NCI-H82 treated with DMSO at 0.1 percent for 48 hours (cell line): ENCODE measurements at regions not wholly inside any gene's neighbourhood (a gene's known extent, or its start where the extent isn't known, plus 50 kb on each side); places are given as distances from the start of the nearest gene placed in this dataset.
"Not testable (repeated sequence)": the region's sequence is repeated elsewhere in the genome, so short reads cannot be mapped to it uniquely, and the experiment has no call there.

Experiments
- DNase-seq: peaks from one replicate; lab custom pipeline; 2025; ENCODE audit not compliant: unreplicated experiment; lab: John Stamatoyannopoulos, UW

DNA sequence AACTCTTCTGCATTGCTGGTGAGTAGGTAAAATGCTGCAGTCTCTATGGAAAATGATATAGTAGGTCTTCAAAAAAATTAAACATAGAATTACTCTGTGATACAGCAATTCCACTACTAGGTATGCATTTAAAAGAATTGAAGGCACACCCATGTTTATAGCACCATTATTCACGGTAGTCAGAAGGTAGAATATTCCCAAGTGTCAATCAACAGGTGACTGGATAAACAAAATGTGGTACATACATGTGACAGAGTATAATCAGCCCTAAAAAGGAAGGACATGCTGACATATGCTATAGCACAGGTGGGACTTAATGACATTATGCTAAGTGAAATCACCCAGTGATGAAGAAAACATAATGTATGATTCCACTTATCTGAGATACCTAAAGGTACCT, 123.3 kb downstream of the CCER1 start:
- no peak for DNase-seq

DNA sequence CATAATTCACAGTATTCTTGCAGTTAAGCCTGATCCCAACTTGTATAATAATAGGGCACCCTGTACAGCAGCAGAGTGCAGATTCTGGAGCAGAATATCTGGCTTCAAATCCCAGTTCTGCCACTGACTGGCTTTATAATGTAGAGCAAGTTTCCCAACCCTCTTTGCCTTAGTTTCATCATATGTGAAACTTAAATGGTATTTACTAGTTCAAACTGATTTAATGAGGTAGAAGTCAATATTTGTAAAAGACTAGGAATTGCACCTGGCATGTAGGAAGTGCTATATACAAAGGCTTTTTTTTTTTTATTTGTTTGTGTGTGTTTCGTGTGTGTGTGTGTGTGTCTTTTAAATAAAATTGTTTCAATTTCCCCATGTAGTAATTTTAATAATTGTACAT, 125.9 kb downstream of the CCER1 start:
- DNase-seq: no peak

DNA sequence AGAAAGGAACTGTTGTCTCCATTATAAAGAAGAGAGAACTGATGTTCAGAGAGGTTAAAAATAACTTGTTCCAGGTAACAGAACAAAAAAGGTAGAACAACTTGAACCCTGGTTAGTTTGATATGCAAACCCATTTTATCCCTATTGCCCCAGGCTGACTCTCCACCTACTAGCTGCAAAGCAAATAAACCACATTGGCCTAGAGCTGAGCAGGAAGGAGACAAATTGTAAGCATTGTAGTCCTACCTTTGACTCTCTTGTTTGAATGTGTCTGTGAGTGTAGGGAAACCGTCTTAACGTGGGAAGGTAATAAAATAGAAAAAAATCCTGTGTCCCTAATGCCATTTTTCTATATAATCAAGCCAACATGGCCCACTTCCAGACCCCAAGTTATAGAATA, 126.4 kb downstream of the CCER1 start:
- DNase-seq: no peak

DNA sequence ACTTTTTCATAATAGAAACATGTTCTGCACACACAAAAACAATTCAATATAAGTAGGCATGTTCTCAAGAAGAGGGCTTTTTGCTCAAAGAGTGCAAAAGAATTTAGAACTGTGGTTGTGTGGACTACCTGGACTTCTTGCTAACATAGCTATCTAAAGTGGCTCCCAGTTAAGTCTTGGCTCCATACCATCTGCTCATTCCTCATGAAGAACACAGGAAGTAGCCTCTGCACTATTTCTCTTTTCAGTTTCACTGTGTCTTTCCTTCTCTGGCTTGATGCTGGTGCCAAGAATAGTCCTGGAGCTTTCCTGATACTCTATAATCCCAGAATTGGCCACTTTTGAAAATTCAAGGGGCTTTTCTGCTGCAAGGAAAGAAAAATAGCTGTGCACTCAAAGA, 127.4 kb downstream of the CCER1 start:
- no peak for DNase-seq

DNA sequence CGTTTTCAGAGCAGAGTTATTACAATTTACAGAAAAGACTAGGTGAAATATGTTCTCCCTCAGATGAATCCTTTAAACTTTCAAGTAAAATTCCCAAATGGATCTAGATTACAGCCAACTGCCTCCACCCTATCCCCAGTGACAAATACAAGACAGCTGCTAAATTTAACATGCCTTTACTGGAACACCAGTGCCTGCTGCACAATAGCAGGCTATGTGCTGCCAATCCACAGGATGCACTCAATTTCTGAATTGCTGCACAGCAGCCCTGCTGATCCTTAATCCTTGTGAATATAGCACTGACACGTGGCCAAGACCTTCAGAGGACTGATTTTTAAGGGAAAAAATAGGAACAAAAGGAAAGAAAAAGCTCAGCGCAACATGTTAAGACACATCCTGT, 128.9 kb downstream of the CCER1 start:
- DNase-seq: no peak

DNA sequence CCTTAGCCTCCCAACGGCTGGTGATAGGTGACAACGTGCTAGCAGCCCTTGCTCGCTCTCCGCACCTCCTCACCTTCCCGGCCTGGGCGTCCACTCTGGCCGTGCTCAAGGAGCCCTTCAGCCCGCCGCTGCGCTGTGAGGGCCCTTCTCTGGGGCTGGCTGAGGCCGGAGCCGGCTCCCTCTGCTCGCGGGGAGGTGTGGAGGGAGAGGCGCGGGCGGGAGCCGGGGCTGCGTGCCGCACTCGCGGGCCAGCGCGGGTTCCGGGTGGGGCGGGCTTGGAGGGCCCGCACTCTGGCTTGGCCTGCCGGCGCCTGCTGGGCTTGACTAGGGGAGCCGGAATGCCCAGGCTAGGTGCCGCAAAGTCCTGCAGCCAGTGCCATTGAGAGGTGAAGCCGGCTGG, 131.1 kb downstream of the CCER1 start:
- DNase-seq: no peak

DNA sequence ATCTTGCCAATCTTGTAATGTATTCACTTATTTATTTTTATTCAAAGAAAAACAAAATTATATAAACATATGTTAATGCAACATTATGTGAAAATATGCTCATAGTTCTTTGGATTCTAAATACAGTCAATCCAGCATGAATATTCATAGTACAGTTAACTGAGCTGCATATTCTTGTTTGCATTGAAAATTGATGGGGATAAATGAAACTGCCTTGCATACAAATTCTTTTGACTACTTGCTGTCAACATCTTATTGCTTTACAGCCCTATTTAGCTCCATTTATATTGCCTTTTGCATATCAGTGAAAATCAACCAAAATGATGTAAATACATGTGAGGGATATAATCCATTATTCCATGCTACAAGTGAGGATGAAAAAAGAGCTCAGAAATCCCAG, 135.3 kb downstream of the CCER1 start:
- DNase-seq: no peak

DNA sequence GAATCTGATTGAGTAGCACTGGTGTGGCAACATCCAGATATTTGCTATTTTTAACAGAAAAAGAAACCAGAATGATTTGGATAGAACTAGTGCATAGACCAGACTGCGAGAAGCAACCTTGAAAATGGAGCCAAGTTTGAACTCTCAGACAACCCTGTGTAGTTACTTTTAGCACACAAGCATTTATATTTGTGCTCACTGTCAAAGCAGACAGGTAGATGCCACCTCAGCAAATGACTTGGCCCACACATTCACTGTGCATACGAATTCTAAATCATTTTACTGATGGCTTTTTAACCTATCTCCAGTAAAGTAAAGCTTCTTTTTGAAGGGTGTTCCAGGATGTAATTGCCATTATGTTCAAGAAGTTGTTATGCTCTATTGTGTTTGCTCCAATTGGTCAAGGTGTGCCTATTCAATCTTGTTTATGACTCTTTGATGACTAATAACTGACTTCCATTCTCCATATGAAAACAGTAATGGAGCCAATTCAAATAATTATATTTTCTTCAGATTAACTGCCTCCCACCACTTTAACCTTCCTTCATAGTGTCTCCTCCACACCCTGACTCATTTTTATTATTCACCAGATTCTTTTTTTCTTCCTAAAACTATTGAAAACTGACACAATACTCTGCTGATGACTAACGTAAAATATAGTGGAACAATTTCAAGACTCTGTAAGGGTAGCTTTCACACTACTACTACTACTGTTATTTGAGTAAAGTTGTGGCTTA, 138.5 kb downstream of the CCER1 start:
- DNase-seq: no peak

DNA sequence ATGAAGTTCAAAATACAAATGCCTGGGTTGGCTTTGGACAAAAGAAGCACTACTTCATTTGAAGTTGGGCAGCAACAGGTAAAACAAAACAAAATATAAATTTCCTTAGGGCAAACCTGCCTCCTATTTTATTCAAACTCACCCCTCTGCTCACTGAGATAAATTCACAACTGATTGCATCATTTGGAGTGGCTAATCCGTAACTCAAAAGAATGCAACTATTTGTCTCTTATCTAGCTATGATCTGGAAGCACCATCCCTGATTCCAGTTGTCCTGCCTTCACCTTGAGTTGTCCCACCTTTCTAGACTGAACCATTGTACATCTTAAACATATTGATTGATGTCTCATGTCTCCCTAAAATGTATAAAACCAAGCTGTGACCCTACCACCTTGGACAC, 145.0 kb downstream of the CCER1 start:
- no peak for DNase-seq

DNA sequence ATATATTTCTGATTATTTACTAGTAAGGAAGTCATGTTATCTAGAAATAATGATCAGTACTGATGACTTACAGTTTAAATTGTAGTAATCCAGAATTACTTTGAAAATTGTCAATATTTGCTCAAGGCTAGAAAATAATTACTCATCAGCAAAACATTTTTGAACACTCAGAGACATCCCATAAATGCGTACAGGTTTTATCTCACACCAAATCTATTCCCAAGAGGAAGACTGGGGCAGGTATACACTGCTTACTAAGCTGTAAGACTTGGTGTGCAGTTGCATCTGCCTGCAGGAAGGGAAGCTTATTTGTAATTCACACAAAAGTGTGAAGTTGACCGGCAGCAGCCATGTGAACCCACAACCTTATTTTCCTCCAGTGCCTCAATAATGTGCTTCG, 146.4 kb downstream of the CCER1 start:
- no peak for DNase-seq

DNA sequence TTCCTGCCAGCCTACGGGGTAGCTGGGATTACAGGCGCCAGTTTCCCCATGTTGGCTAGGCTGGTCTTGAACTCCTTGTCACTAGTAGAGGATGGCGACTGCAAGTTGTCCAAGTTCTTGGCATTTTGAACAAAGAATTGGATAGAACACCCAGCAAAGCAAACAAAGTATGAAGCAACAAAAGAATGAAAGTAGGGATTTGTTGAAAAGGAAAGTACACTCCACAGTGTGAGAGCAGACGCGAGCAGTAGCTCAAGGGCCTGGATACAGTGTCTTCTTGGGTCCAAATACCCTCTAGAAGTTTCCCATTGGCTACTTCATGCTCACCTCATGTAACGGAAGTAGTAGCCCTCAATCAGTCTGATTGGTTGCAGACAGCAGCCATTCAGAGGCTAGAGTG, 152.2 kb downstream of the CCER1 start:
- no peak for DNase-seq

DNA sequence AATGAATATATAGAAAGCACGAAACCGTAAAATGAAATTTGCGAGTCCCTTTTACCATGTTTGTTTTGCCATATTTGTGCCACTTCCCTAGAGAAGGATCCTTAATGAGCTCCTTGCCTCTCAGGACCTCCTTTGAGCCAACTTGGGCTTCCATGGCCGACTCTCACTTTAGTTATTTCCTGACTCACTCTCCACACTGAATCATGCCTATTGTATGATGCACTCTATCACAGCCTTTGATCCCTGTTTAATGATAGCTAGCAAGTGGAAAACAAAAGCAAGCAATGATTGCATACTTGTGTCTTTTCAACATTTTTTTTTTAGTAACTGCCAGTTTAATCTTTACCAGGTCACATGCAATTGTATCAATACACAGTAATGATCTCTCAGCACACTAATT, 153.2 kb downstream of the CCER1 start:
- DNase-seq: no peak

DNA sequence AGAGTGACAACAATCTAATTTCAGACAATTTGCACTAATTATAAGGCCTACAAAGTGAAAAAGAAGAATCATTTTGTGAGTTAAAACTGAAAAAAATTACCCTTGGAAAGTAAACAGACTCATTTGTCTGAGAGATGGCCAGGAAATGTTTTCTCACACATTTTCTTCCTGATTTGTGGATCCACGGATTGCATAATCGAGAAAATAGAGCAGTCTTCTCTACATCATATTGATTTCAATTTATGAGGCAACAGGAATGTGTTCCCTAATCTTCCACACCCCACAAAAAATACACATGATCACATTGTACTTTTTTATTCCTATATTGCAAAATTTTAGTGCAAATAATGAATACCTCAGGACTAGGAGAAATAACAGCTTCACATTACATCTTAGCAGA, 160.8 kb downstream of the CCER1 start:
- DNase-seq: no peak

DNA sequence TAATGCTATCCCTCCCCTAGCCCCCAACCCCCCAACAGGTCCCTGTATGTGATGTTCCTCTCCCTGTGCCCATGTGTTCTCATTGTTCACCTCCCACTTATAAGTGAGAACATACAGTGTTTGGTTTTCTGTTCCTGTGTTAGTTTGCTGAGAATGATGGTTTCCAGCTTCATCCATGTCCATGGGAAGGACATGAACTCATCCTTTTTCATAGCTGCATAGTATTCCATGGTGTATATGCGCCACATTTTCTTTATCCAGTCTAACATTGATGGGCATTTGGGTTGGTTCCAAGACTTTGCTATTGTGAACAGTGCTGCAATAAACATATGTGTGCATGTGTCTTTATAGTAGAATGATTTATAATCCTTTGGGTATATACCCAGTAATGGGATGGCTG, 162.3 kb downstream of the CCER1 start:
- not testable (repeated sequence) for DNase-seq

DNA sequence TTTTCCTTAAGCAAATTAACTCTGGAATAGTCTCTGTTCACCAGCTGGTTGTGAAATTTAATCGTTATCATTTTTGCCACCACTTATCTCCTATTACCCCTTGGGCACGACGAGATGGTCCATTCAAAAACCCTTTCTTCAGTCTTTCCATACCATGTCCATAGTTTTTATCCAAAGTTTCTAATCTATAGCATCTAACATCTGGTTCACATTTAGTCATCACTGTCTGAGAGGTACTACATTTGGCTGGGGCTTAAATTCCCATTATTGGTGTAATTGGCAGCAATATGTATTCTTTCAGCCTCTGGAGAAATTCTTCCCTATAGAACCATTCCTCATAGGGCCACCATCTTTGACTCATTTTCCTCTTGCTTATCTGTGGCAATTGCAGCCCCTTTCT, 163.5 kb downstream of the CCER1 start:
- DNase-seq: no peak

DNA sequence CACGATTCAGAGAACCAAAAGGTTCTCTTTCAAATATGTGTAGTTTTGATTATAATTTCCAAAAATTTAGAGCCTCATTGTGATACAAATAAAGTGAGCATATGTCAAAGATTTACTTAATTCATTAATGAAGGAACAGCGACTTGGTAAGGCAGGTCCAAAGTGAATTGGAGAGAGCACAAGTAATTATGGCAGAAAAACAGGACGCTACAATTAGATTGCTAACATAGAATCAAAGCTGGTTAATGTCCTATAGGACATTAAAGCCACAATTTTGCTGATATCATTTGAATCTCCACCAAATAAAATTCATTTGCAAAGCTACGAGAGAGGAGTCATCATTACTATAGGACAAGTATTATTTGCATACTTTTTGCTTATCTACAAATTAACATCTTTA, 164.2 kb downstream of the CCER1 start:
- DNase-seq: no peak

DNA sequence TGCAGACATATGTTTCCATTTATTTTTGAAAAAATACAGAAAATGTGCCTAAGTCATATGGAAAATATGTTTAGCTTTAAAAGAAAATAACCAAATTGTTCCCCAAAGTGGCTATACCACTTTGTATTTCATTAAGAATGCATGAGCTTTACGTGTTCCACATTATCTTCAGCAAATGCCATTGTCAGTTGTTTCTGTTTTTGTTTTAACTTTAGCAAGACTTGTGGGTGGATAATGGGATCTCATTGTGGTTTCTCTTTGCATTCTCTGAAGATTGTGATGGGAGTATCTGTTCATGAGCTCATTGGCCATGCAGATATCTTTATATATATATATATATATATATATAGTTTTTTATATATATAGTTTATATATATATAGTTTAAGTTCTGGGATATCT, 181.5 kb downstream of the CCER1 start:
- no peak for DNase-seq

DNA sequence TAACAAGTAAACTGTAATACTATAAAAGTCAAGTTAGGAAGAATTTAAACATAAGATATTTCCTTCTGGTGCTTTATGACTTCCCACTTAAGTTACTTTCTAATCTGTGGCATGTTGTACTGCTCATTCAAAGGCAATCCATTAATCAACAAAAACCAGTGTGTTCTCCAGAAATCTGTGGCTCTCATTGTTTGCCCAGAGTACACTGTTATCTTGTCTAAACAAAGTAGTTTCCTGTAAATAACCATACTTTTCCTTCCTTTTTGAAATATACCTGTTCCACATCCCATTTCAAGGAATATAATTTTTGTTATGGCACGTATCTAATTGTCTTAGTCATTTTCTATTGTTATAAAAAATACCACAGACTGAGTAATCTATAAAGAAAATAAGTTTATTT, 184.1 kb downstream of the CCER1 start:
- DNase-seq: no peak

DNA sequence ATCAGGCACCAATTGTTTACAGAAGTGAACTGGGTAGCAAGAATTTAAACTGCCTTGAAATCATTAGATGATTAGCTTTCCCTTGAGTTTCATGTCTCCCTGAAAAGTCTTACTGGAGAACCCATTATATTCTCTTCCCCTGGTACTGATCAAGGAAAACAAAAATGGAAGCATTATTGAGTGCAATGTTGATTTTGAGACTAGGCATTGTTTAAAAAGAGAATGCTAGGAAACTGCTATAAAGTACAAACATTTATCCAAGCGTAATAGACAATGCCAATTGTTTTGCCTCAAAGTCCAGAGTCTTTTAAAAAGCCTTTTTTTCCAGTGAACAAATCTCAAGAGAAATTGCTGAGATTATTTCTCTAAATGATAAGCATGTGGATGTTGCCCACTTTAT, 197.0 kb downstream of the CCER1 start:
- DNase-seq: no peak

DNA sequence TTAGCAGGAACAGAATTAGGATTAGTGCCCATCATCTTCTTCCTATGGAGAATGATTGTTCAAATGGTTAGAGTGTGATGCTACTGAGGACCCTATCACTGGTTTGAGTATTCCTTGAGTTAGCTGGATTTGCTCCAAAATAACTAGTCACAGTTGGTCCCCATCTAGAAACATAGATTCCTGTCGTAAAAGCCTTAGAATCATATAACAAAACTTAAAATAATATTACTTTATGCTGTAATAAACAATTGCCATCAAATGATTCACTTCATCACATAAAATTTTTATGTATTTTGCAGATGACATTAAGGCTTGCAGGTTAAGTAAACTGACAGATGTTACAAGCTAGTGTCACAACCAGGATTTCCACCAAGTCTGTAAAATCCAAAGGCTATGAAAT, 209.8 kb downstream of the CCER1 start:
- DNase-seq: no peak

DNA sequence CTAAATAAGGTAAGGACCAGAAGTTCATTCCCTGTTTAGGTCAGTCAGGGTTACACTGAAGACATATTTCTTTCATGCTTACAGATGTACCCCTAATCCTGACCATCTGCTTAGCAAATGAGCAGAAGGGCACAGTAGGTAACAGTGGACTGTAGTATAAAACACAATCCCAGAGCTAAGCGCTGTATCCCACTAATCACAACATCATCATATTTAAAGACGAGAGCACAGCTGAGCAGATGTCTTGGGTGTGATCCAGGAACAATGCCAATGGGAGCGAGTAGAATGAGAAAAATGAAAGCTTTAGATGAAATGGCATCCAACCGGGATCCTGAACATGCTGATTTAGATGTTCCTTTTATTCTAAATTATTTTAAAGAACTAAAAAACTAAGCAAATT, 213.4 kb downstream of the CCER1 start:
- DNase-seq: peak; percentile 99

DNA sequence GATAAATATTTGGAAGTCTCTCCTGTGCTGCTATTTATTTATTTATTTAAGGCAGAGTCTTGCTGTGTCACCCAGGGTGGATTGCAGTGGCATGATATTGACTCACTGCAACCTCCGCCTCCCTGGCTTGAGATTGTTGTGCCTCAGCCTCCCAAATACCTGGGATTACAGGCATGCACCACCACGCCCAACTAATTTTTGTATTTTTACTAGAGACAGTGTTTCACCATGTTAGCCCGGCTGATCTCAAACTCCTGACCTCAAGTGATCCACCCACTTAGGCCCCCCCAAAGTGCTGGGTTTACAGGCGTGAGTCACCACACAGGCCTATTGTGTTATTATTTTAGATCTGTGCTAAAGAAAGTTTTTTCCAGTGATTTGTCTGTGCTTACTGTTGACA, 225.2 kb downstream of the CCER1 start:
- DNase-seq: no peak

DNA sequence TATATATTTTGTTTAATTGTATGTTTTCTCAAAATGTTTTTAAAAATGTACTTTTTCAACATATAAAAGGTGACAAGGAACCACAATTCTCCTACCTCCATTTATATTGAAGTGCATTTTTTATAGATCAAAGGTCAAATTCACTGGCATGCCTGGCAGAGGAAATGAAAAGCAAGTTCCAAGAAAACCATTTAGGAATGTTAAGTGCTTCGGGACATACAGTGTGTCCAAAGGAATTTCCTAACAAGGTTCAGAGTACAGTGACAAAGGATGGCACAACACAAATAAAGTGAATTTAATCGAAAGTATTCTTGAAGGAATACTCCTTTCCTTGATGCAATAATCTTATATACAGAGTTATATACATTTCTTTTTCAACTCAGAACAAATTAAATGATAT, 242.3 kb downstream of the CCER1 start:
- no peak for DNase-seq

DNA sequence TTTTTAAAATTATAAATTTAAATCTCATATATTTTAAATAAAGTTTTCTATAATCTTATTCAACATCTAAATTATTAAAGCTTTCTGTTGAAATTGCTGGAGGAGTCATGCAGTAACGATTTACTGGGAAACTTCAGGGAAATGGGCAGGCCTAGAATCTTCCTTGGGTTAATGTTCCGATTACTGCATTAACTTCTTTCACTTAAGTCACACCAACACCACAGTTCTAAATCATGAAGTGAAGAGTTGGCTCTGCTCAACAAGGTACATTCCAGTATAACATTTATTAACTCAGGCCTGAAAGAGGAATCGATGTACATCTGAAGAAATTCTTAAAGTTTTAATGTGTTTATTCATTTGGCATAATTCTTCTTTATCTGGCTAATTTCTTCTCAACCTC, 244.3 kb downstream of the CCER1 start:
- DNase-seq: no peak
